GM23338 (cell line): ENCODE measurements at regions not wholly inside any gene's neighbourhood (a gene's known extent, or its start where the extent isn't known, plus 50 kb on each side); places are given as distances from the start of the nearest gene placed in this dataset.

Source experiments
- ATAC-seq: fragments of 200-7000 bp; cut with Tn5 transposase; 3 replicates; pipeline ENCODE4 v1.9.1; 2020
- DNase-seq: peaks from one replicate; pipeline ENCODE4 v3.0.0-alpha.2; 2015; ENCODE audit warnings: low spot score
- H2AFZ ChIP-seq: fragments of 200-600 bp; sonication (generic); 2 replicates; pipeline ENCODE4 v1.8.0; 2016; ENCODE audit warnings: antibody characterized with exemption, mild to moderate bottlenecking, moderate library complexity
- H3F3A ChIP-seq: fragments of 200-600 bp; sonication (generic); replicated peaks from 2 replicates; pipeline ENCODE4 v1.8.0; 2017; ENCODE audit warnings: antibody characterized with exemption, mixed run types, low read depth
- H3K27ac ChIP-seq: fragments of 200-600 bp; sonication (generic); 2 replicates; pipeline ENCODE4 v1.6.1; 2016; ENCODE audit warnings: low read depth
- H3K27me3 ChIP-seq: fragments of 200-600 bp; sonication (generic); 2 replicates; pipeline ENCODE4 v1.8.0; 2016; ENCODE audit warnings: mild to moderate bottlenecking, mixed run types, moderate library complexity; ENCODE audit not compliant: insufficient read depth
- H3K36me3 ChIP-seq: fragments of 200-600 bp; sonication (generic); 2 replicates; pipeline ENCODE4 v1.8.0; 2016; ENCODE audit warnings: mild to moderate bottlenecking; ENCODE audit not compliant: insufficient read depth
- H3K4me1 ChIP-seq: fragments of 200-600 bp; sonication (generic); 2 replicates; pipeline ENCODE4 v1.8.0; 2016; ENCODE audit warnings: mild to moderate bottlenecking, moderate library complexity; ENCODE audit not compliant: insufficient read depth
- H3K4me2 ChIP-seq: fragments of 200-600 bp; sonication (generic); 2 replicates; pipeline ENCODE4 v1.7.1; 2017; ENCODE audit warnings: mixed run types
- H3K4me3 ChIP-seq: fragments of 200-600 bp; sonication (generic); 2 replicates; pipeline ENCODE4 v1.6.1; 2016; ENCODE audit warnings: mixed run types
- H3K79me2 ChIP-seq: fragments of 200-600 bp; sonication (generic); replicated peaks from 2 replicates; pipeline ENCODE4 v1.8.0; 2017; ENCODE audit warnings: mild to moderate bottlenecking; ENCODE audit not compliant: insufficient read depth
- H3K9me2 ChIP-seq: fragments of 200-600 bp; sonication (generic); 2 replicates; pipeline ENCODE4 v1.8.0; 2017; ENCODE audit not compliant: insufficient read depth
- H4K20me1 ChIP-seq: fragments of 200-600 bp; sonication (generic); replicated peaks from 2 replicates; pipeline ENCODE4 v1.8.0; 2017; ENCODE audit warnings: mild to moderate bottlenecking; ENCODE audit not compliant: insufficient read depth
- H3K27ac Mint-ChIP-seq: 2 replicates; pipeline ENCODE4 v1.8.0; 2020; ENCODE audit warnings: inconsistent platforms, mild to moderate bottlenecking, moderate library complexity, mixed read lengths
- H3K27me3 Mint-ChIP-seq: 3 replicates; pipeline ENCODE4 v1.8.0; 2022; ENCODE audit warnings: low read depth, mild to moderate bottlenecking, moderate library complexity, mixed read lengths, inconsistent platforms; ENCODE audit not compliant: insufficient read depth, poor library complexity
- H3K36me3 Mint-ChIP-seq: 3 replicates; pipeline ENCODE4 v1.8.0; 2021; ENCODE audit warnings: low read depth, mild to moderate bottlenecking, inconsistent platforms, moderate library complexity, mixed read lengths
- H3K4me1 Mint-ChIP-seq: 3 replicates; pipeline ENCODE4 v1.8.0; 2020; ENCODE audit warnings: mild to moderate bottlenecking, inconsistent platforms, mixed read lengths
- H3K4me3 Mint-ChIP-seq: 3 replicates; pipeline ENCODE4 v1.8.0; 2021; ENCODE audit warnings: moderate library complexity, mild to moderate bottlenecking, inconsistent platforms, mixed read lengths
- H3K9me3 Mint-ChIP-seq: 3 replicates; pipeline ENCODE4 v1.8.0; 2020; ENCODE audit warnings: moderate library complexity, mild to moderate bottlenecking, inconsistent platforms, mixed read lengths
- CREB1 ChIP-seq: fragments of 250-450 bp; sonication (Bioruptor Pico); IDR thresholded peaks from 2 replicates; pipeline ENCODE4 v1.5.0; 2020; ENCODE audit warnings: low read depth, mild to moderate bottlenecking, moderate library complexity
- ETS1 ChIP-seq: IDR thresholded peaks from 2 replicates; pipeline ENCODE4 v1.6.1; 2016; ENCODE audit warnings: antibody characterized with exemption
- EZH2 ChIP-seq: fragments of 200-600 bp; sonication (generic); IDR thresholded peaks from one replicate; pipeline ENCODE4 v1.8.0; 2017; ENCODE audit warnings: antibody characterized with exemption, mild to moderate bottlenecking, low read depth; ENCODE audit not compliant: unreplicated experiment
- EZH2phosphoT487 ChIP-seq: fragments of 200-600 bp; sonication (generic); IDR thresholded peaks from one replicate; pipeline ENCODE4 v1.8.1; 2018; ENCODE audit warnings: antibody characterized with exemption; ENCODE audit not compliant: unreplicated experiment
- JUNB ChIP-seq: IDR thresholded peaks from one replicate; pipeline ENCODE4 v1.6.1; 2016; ENCODE audit warnings: antibody characterized with exemption; ENCODE audit not compliant: unreplicated experiment
- NANOG ChIP-seq: IDR thresholded peaks from 2 replicates; pipeline ENCODE4 v1.6.1; 2016; ENCODE audit warnings: antibody characterized with exemption, borderline replicate concordance
- POLR2AphosphoS5 ChIP-seq: IDR thresholded peaks from 2 replicates; pipeline ENCODE4 v1.6.1; 2016; ENCODE audit warnings: antibody characterized with exemption, low read depth
- STAT1 ChIP-seq: IDR thresholded peaks from one replicate; pipeline ENCODE4 v1.6.1; 2016; ENCODE audit warnings: antibody characterized with exemption; ENCODE audit not compliant: unreplicated experiment
- ZNF114 ChIP-seq: fragments of 250-450 bp; sonication (Bioruptor Pico); IDR thresholded peaks from 2 replicates; pipeline ENCODE4 v1.5.0; 2020; ENCODE audit warnings: mild to moderate bottlenecking, moderate library complexity
- ZNF331 ChIP-seq: fragments of 250-450 bp; sonication (Bioruptor Pico); IDR thresholded peaks from 2 replicates; pipeline ENCODE4 v1.5.0; 2020; ENCODE audit warnings: low read depth, mild to moderate bottlenecking, moderate library complexity
- TF ChIP-seq, protein P1 (sequence below): fragments of 250-450 bp; sonication (Bioruptor Pico); IDR thresholded peaks from 2 replicates; pipeline ENCODE4 v1.5.0; 2020; ENCODE audit warnings: mild to moderate bottlenecking, moderate library complexity
- TF ChIP-seq, protein P2 (sequence below), 2 experiments: fragments of 200-600 bp in 1 of 2; sonication (generic) in 1 of 2; conservative IDR thresholded peaks; 2 replicates each; pipeline versions ENCODE4 v1.5.1 to v1.6.1; 2016 to 2017; ENCODE audit warnings: antibody characterized with exemption in 2 of 2, low read depth in 2 of 2, mild to moderate bottlenecking in 2 of 2, moderate library complexity in 1 of 2
- TF ChIP-seq, protein P3 (sequence below): IDR thresholded peaks from one replicate; pipeline ENCODE4 v1.6.1; 2018; ENCODE audit warnings: antibody characterized with exemption; ENCODE audit not compliant: unreplicated experiment

- H3K27ac ChIP-seq, result no peak overlapping the region
- H3K36me3 ChIP-seq, result no peaks in the 10 kb centered on the region
- no peak overlapping the region for H3K4me3 ChIP-seq
- H3K4me3 Mint-ChIP-seq, result no peak overlapping the region
- no peaks in the 10 kb centered on the region for H3K4me1 ChIP-seq
- no peaks in the 10 kb centered on the region for H3K36me3 Mint-ChIP-seq
- H3F3A ChIP-seq, result no peaks in the 10 kb centered on the region
- no peak for TF ChIP-seq ZNF114 (CRISPR knock-in tag)
- TF ChIP-seq NANOG, result no peak
- TF ChIP-seq, protein P1, sequence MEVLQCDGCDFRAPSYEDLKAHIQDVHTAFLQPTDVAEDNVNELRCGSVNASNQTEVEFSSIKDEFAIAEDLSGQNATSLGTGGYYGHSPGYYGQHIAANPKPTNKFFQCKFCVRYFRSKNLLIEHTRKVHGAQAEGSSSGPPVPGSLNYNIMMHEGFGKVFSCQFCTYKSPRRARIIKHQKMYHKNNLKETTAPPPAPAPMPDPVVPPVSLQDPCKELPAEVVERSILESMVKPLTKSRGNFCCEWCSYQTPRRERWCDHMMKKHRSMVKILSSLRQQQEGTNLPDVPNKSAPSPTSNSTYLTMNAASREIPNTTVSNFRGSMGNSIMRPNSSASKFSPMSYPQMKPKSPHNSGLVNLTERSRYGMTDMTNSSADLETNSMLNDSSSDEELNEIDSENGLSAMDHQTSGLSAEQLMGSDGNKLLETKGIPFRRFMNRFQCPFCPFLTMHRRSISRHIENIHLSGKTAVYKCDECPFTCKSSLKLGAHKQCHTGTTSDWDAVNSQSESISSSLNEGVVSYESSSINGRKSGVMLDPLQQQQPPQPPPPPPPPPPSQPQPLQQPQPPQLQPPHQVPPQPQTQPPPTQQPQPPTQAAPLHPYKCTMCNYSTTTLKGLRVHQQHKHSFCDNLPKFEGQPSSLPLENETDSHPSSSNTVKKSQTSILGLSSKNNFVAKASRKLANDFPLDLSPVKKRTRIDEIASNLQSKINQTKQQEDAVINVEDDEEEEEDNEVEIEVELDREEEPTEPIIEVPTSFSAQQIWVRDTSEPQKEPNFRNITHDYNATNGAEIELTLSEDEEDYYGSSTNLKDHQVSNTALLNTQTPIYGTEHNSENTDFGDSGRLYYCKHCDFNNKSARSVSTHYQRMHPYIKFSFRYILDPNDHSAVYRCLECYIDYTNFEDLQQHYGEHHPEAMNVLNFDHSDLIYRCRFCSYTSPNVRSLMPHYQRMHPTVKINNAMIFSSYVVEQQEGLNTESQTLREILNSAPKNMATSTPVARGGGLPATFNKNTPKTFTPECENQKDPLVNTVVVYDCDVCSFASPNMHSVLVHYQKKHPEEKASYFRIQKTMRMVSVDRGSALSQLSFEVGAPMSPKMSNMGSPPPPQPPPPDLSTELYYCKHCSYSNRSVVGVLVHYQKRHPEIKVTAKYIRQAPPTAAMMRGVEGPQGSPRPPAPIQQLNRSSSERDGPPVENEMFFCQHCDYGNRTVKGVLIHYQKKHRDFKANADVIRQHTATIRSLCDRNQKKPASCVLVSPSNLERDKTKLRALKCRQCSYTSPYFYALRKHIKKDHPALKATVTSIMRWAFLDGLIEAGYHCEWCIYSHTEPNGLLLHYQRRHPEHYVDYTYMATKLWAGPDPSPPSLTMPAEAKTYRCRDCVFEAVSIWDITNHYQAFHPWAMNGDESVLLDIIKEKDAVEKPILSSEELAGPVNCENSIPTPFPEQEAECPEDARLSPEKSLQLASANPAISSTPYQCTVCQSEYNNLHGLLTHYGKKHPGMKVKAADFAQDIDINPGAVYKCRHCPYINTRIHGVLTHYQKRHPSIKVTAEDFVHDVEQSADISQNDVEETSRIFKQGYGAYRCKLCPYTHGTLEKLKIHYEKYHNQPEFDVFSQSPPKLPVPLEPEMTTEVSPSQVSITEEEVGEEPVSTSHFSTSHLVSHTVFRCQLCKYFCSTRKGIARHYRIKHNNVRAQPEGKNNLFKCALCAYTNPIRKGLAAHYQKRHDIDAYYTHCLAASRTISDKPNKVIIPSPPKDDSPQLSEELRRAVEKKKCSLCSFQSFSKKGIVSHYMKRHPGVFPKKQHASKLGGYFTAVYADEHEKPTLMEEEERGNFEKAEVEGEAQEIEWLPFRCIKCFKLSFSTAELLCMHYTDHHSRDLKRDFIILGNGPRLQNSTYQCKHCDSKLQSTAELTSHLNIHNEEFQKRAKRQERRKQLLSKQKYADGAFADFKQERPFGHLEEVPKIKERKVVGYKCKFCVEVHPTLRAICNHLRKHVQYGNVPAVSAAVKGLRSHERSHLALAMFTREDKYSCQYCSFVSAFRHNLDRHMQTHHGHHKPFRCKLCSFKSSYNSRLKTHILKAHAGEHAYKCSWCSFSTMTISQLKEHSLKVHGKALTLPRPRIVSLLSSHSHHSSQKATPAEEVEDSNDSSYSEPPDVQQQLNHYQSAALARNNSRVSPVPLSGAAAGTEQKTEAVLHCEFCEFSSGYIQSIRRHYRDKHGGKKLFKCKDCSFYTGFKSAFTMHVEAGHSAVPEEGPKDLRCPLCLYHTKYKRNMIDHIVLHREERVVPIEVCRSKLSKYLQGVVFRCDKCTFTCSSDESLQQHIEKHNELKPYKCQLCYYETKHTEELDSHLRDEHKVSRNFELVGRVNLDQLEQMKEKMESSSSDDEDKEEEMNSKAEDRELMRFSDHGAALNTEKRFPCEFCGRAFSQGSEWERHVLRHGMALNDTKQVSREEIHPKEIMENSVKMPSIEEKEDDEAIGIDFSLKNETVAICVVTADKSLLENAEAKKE (CRISPR knock-in tag), result no peak
- TF ChIP-seq STAT1, result no peak
- no peak for TF ChIP-seq POLR2AphosphoS5
- TF ChIP-seq, protein P2, sequence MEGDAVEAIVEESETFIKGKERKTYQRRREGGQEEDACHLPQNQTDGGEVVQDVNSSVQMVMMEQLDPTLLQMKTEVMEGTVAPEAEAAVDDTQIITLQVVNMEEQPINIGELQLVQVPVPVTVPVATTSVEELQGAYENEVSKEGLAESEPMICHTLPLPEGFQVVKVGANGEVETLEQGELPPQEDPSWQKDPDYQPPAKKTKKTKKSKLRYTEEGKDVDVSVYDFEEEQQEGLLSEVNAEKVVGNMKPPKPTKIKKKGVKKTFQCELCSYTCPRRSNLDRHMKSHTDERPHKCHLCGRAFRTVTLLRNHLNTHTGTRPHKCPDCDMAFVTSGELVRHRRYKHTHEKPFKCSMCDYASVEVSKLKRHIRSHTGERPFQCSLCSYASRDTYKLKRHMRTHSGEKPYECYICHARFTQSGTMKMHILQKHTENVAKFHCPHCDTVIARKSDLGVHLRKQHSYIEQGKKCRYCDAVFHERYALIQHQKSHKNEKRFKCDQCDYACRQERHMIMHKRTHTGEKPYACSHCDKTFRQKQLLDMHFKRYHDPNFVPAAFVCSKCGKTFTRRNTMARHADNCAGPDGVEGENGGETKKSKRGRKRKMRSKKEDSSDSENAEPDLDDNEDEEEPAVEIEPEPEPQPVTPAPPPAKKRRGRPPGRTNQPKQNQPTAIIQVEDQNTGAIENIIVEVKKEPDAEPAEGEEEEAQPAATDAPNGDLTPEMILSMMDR (conservative IDR thresholded peaks at IDR 0.05; ENCODE audit: low read depth in 2 of 2), result no peak
- TF ChIP-seq CREB1, result no peak
- no peak for TF ChIP-seq JUNB
- TF ChIP-seq, protein P3, sequence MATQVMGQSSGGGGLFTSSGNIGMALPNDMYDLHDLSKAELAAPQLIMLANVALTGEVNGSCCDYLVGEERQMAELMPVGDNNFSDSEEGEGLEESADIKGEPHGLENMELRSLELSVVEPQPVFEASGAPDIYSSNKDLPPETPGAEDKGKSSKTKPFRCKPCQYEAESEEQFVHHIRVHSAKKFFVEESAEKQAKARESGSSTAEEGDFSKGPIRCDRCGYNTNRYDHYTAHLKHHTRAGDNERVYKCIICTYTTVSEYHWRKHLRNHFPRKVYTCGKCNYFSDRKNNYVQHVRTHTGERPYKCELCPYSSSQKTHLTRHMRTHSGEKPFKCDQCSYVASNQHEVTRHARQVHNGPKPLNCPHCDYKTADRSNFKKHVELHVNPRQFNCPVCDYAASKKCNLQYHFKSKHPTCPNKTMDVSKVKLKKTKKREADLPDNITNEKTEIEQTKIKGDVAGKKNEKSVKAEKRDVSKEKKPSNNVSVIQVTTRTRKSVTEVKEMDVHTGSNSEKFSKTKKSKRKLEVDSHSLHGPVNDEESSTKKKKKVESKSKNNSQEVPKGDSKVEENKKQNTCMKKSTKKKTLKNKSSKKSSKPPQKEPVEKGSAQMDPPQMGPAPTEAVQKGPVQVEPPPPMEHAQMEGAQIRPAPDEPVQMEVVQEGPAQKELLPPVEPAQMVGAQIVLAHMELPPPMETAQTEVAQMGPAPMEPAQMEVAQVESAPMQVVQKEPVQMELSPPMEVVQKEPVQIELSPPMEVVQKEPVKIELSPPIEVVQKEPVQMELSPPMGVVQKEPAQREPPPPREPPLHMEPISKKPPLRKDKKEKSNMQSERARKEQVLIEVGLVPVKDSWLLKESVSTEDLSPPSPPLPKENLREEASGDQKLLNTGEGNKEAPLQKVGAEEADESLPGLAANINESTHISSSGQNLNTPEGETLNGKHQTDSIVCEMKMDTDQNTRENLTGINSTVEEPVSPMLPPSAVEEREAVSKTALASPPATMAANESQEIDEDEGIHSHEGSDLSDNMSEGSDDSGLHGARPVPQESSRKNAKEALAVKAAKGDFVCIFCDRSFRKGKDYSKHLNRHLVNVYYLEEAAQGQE, result no peak
- no peak for TF ChIP-seq EZH2phosphoT487
- TF ChIP-seq ZNF331 (CRISPR knock-in tag), result no peak
- no peak for TF ChIP-seq ETS1
- no peak for TF ChIP-seq EZH2
- H3K27me3 Mint-ChIP-seq, result no peaks in the 10 kb centered on the region
- ATAC-seq, result no peak
- no peak overlapping the region for H2AFZ ChIP-seq
- 0 out of 2 replicates have a peak, but pooled peaks cover 5% of the 10 kb centered on the region for H3K9me2 ChIP-seq
- no peaks in the 10 kb centered on the region for H3K27me3 ChIP-seq
- H3K4me2 ChIP-seq, result no peak overlapping the region
- H3K4me1 Mint-ChIP-seq, result peaks cover 8% of the 10 kb centered on the region
- no peaks in the 10 kb centered on the region for H3K79me2 ChIP-seq
- H4K20me1 ChIP-seq, result no peaks in the 10 kb centered on the region
- DNase-seq, result no peak
- H3K27ac Mint-ChIP-seq, result no peak overlapping the region
- no peaks in the 10 kb centered on the region for H3K9me3 Mint-ChIP-seq
Observed at GRCh38 chr13:73622381-73622780, 511.8 kb downstream of the KLF12 start.
